OCI-LY7 (cell line): ENCODE measurements at regions not wholly inside any gene's neighbourhood (a gene's known extent, or its start where the extent isn't known, plus 50 kb on each side); places are given as distances from the start of the nearest gene placed in this dataset.

Experiments used
- BruUV-seq: library from RNA; stranded (reverse); fragments of 400-500 nt; replicated peaks from 2 replicates; lab custom pipeline; 2021; lab: Mats Ljungman, UMichigan
- CTCF ChIA-PET: fragments of 300-600 bp; sonication (Branson Sonifier 250); formaldehyde crosslinking; loops from one replicate; lab custom pipeline; 2022; ENCODE audit warnings: antibody characterized with exemption; ENCODE audit not compliant: unreplicated experiment; lab: Charles Lee
- POLR2A ChIA-PET: fragments of 300-600 bp; sonication (Branson Sonifier 250); formaldehyde crosslinking; loops from one replicate; lab custom pipeline; 2022; ENCODE audit warnings: antibody characterized with exemption; lab: Charles Lee
- DNase-seq: peaks from one replicate; pipeline ENCODE4 v3.0.0-alpha.2; 2015; ENCODE audit warnings: low spot score
- H2AFZ ChIP-seq: fragments of 200-600 bp; sonication (generic), shearing (Covaris generic); 2 replicates; pipeline ENCODE4 v1.6.1; 2014; ENCODE audit warnings: mild to moderate bottlenecking, antibody characterized with exemption, low read length, moderate library complexity
- H3K27ac ChIP-seq: fragments of 200-600 bp; sonication (generic); 2 replicates; pipeline ENCODE4 v1.5.1; 2014; ENCODE audit warnings: mixed run types, low read depth, mild to moderate bottlenecking, moderate library complexity, low read length, inconsistent platforms; ENCODE audit not compliant: poor library complexity, severe bottlenecking
- H3K36me3 ChIP-seq: fragments of 200-600 bp; sonication (generic); 2 replicates; pipeline ENCODE4 v1.6.1; 2014; ENCODE audit warnings: mild to moderate bottlenecking, antibody characterized with exemption, low read length, moderate library complexity, mixed read lengths; ENCODE audit not compliant: insufficient read depth
- H3K4me1 ChIP-seq: fragments of 200-600 bp; sonication (generic); 2 replicates; pipeline ENCODE4 v1.5.1; 2014; ENCODE audit warnings: mild to moderate bottlenecking, low read length; ENCODE audit not compliant: insufficient read depth, poor library complexity, severe bottlenecking
- H3K4me2 ChIP-seq: fragments of 200-600 bp; sonication (generic); 2 replicates; pipeline ENCODE4 v1.6.1; 2014; ENCODE audit warnings: mild to moderate bottlenecking, low read length
- H3K4me3 ChIP-seq: fragments of 200-600 bp; sonication (generic); 2 replicates; pipeline ENCODE4 v1.5.1; 2014; ENCODE audit warnings: mild to moderate bottlenecking, low read depth, low read length; ENCODE audit not compliant: poor library complexity, severe bottlenecking
- H3K79me2 ChIP-seq: fragments of 200-600 bp; sonication (generic); 2 replicates; pipeline ENCODE4 v1.6.1; 2016; ENCODE audit warnings: low read depth, mild to moderate bottlenecking, low read length, moderate library complexity, mixed read lengths; ENCODE audit not compliant: insufficient read depth
- H3K9me2 ChIP-seq: fragments of 200-600 bp; sonication (generic); 2 replicates; pipeline ENCODE4 v1.6.1; 2016; ENCODE audit warnings: mild to moderate bottlenecking, low read length, mixed read lengths; ENCODE audit not compliant: insufficient read depth
- H3K9me3 ChIP-seq: fragments of 200-600 bp; sonication (generic); 2 replicates; pipeline ENCODE4 v1.6.1; 2014; ENCODE audit warnings: mild to moderate bottlenecking, mixed run types, low read length, mixed read lengths
- H4K20me1 ChIP-seq: fragments of 200-600 bp; sonication (generic); 2 replicates; pipeline ENCODE4 v1.6.1; 2014; ENCODE audit warnings: mild to moderate bottlenecking, antibody characterized with exemption, low read length, moderate library complexity, mixed read lengths; ENCODE audit not compliant: insufficient read depth
- EZH2phosphoT487 ChIP-seq: fragments of 200-600 bp; sonication (generic); IDR thresholded peaks from 2 replicates; pipeline ENCODE4 v1.6.1; 2018; ENCODE audit warnings: low read depth, borderline replicate concordance, mild to moderate bottlenecking, mixed run types, antibody characterized with exemption, low read length, moderate library complexity, mixed read lengths
- intact Hi-C: fragments of 100-400 bp; cut with micrococcal nuclease; formaldehyde crosslinking; loops from one replicate; pipeline ENCODE4 v1.10.0; 2022; ENCODE audit not compliant: unreplicated experiment
- TF ChIP-seq, protein P1 (sequence below): fragments of 200-600 bp; sonication (generic); conservative IDR thresholded peaks from 2 replicates; pipeline ENCODE4 v1.5.1; 2014; ENCODE audit warnings: mild to moderate bottlenecking, antibody characterized with exemption, low read length, moderate library complexity, mixed read lengths

DNA sequence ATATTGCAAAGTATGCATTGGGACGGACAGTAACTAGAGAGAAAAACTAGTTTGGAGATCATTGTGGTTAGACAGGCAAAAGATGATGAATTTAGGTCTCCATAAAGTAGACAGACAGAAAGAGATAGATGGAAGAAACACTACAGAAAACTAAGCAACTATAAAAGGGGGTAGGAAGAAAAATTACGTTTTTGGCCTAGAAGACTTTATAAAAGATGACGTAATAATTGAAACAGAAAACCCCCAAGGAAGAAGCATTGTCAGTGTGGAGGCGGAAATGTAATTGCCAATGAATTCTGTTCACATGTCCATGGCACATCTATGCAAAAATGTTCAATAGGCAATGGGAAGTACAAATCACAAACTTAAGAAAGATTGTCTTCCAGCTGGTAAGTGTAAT, 1211.5 kb upstream of the ZEB2 start:
- intact Hi-C loops: no loop called here
- CTCF ChIA-PET: no interaction called here

DNA sequence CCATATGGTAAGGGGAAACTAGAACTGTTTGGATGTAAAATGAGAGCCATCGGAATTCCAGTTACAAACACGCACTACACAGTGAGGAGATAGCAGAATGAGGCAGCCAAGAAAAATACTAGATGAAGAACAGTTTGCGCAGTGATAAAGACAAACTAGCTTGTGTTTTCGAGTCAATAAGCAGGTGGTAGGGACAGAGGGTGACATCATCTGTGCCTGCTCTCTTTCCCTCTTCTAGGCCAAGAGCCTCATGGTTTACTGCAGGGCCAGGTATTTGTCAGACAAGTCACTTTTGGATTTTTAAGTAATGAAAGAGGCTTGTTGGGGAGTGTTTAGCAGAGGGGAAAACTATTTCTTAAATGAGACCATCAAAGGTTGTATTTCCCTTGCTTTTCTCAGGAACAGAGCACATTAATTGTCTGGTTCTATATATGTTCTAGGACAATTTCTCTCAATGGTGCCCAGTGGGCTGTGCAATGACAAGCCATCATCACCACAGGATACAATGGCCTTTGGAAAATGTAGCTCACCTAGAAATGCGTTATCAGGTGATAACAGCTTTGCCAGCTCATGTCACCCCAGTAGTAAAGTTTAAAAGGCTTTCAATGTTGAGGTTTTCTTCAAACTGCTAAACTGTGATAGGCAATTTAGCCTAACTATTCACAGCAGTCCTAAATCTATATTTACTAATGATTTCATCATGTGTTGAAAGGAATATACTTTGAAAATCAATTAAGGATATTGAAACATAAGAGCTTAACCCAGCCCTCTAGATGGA, 1210.3 kb upstream of the ZEB2 start:
- no peak overlapping the region for H3K4me3 ChIP-seq
- H3K4me1 ChIP-seq: no peaks in the 10 kb centered on the region
- no peaks in the 10 kb centered on the region for H3K36me3 ChIP-seq
- CTCF ChIA-PET: no interaction called here
- H3K9me2 ChIP-seq: no peaks in the 10 kb centered on the region
- no peaks in the 10 kb centered on the region for H3K79me2 ChIP-seq
- intact Hi-C loops: no loop called here
- no peak for DNase-seq
- H3K9me3 ChIP-seq: no peaks in the 10 kb centered on the region
- POLR2A ChIA-PET: interaction anchor here (0.6 kb wide), 1 partner anchor 97 kb away, joined by 4 read pairs; no protein-coding TSS in a partner anchor
- no TSS peak for BruUV-seq
- H2AFZ ChIP-seq: no peak overlapping the region; the same call in 1 of the 2 replicates
- no peaks in the 10 kb centered on the region for H4K20me1 ChIP-seq
- TF ChIP-seq, protein P1, sequence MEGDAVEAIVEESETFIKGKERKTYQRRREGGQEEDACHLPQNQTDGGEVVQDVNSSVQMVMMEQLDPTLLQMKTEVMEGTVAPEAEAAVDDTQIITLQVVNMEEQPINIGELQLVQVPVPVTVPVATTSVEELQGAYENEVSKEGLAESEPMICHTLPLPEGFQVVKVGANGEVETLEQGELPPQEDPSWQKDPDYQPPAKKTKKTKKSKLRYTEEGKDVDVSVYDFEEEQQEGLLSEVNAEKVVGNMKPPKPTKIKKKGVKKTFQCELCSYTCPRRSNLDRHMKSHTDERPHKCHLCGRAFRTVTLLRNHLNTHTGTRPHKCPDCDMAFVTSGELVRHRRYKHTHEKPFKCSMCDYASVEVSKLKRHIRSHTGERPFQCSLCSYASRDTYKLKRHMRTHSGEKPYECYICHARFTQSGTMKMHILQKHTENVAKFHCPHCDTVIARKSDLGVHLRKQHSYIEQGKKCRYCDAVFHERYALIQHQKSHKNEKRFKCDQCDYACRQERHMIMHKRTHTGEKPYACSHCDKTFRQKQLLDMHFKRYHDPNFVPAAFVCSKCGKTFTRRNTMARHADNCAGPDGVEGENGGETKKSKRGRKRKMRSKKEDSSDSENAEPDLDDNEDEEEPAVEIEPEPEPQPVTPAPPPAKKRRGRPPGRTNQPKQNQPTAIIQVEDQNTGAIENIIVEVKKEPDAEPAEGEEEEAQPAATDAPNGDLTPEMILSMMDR: no peak
- no peak for TF ChIP-seq EZH2phosphoT487
- H3K27ac ChIP-seq: no peak overlapping the region
- H3K4me2 ChIP-seq: no peak overlapping the region

More for the DNA sequence above, 1211.5 kb upstream of the ZEB2 start:
- POLR2A ChIA-PET: no interaction called here
- no peaks in the 10 kb centered on the region for H3K36me3 ChIP-seq
- BruUV-seq: no TSS peak
- no peaks in the 10 kb centered on the region for H3K4me1 ChIP-seq
- H3K27ac ChIP-seq: no peak overlapping the region
- no peak for TF ChIP-seq EZH2phosphoT487
- TF ChIP-seq, protein P1: no peak
- no peaks in the 10 kb centered on the region for H4K20me1 ChIP-seq
- no peak overlapping the region for H3K4me3 ChIP-seq
- no peaks in the 10 kb centered on the region for H3K9me3 ChIP-seq
- no peak overlapping the region for H3K4me2 ChIP-seq
- H3K79me2 ChIP-seq: no peaks in the 10 kb centered on the region
- no peaks in the 10 kb centered on the region for H3K9me2 ChIP-seq
- no peak overlapping the region for H2AFZ ChIP-seq
- no peak for DNase-seq

GRCh38 chr2:145729481-145729880, 1209.6 kb upstream of the ZEB2 start:
- no peak overlapping the region for H3K4me2 ChIP-seq
- no peaks in the 10 kb centered on the region for H3K4me1 ChIP-seq
- H4K20me1 ChIP-seq: no peaks in the 10 kb centered on the region
- intact Hi-C loops: no loop called here
- ChIA-PET POLR2A (interaction anchor here (0.6 to 1.0 kb wide), 3 partner anchors 26 to 627 kb away, joined by 3 to 4 read pairs (median 3); no protein-coding TSS in a partner anchor), CTCF (no interaction called here)
- no peak for DNase-seq
- no peaks in the 10 kb centered on the region for H3K36me3 ChIP-seq
- H3K79me2 ChIP-seq: no peaks in the 10 kb centered on the region
- H2AFZ ChIP-seq: no peak overlapping the region
- no peak overlapping the region for H3K27ac ChIP-seq
- H3K9me2 ChIP-seq: no peaks in the 10 kb centered on the region
- TF ChIP-seq, protein P1: no peak
- TF ChIP-seq EZH2phosphoT487: no peak
- H3K9me3 ChIP-seq: no peaks in the 10 kb centered on the region
- no peak overlapping the region for H3K4me3 ChIP-seq
- BruUV-seq: no TSS peak
